Glutamatergic neuron (in vitro differentiated cells): ENCODE measurements at regions not wholly inside any gene's neighbourhood (a gene's known extent, or its start where the extent isn't known, plus 50 kb on each side); places are given as distances from the start of the nearest gene placed in this dataset.

Source experiments
- DNase-seq: peaks from one replicate; pipeline ENCODE4 v3.0.0; 2022
- H3K27ac Mint-ChIP-seq: one replicate; pipeline ENCODE4 v1.8.0; 2020; ENCODE audit warnings: mild to moderate bottlenecking, mixed read lengths, inconsistent platforms; ENCODE audit not compliant: unreplicated experiment
- H3K27me3 Mint-ChIP-seq: one replicate; pipeline ENCODE4 v1.8.0; 2020; ENCODE audit warnings: mild to moderate bottlenecking, moderate library complexity, mixed read lengths, inconsistent platforms; ENCODE audit not compliant: unreplicated experiment
- H3K36me3 Mint-ChIP-seq: one replicate; pipeline ENCODE4 v1.8.0; 2020; ENCODE audit warnings: mild to moderate bottlenecking, mixed read lengths, inconsistent platforms; ENCODE audit not compliant: unreplicated experiment
- H3K4me1 Mint-ChIP-seq: one replicate; pipeline ENCODE4 v1.8.0; 2020; ENCODE audit warnings: mild to moderate bottlenecking, low read depth, mixed read lengths, inconsistent platforms; ENCODE audit not compliant: unreplicated experiment
- H3K4me3 Mint-ChIP-seq: one replicate; pipeline ENCODE4 v1.8.0; 2020; ENCODE audit warnings: mild to moderate bottlenecking, mixed read lengths, inconsistent platforms; ENCODE audit not compliant: unreplicated experiment
- H3K9me3 Mint-ChIP-seq: one replicate; pipeline ENCODE4 v1.8.0; 2020; ENCODE audit warnings: mild to moderate bottlenecking, moderate library complexity, mixed read lengths, inconsistent platforms; ENCODE audit not compliant: unreplicated experiment
- TF ChIP-seq, protein P1 (sequence below): fragments of 200-600 bp; sonication (generic); IDR thresholded peaks from one replicate; pipeline ENCODE4 v1.5.0; 2021; ENCODE audit not compliant: partially characterized antibody, unreplicated experiment

DNA sequence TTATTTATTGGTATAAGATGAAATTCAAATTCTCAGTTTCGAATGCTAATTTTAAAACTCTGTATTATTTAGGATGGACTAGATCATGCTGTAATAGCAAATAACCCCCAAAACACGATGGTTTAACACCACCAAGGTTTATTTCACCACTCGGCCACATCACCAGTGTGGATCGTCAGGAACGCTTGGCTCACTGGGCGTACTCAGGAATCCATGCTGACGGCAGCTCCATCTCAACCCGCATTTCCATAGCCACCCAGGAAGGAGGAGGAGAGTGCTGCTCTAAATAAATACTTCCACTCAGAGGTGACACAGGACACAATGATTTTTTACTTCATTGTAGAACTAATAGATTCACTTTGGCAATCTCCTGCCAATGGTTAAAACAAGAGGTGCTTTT, 347.4 kb downstream of the SH3GL2 start:
- Mint-ChIP-seq H3K4me1 (no peaks in the 10 kb centered on the region), H3K4me3 (no peak overlapping the region), H3K36me3 (no peaks in the 10 kb centered on the region), H3K9me3 (no peaks in the 10 kb centered on the region), H3K27ac (no peak overlapping the region), H3K27me3 (no peaks in the 10 kb centered on the region)
- TF ChIP-seq, protein P1, sequence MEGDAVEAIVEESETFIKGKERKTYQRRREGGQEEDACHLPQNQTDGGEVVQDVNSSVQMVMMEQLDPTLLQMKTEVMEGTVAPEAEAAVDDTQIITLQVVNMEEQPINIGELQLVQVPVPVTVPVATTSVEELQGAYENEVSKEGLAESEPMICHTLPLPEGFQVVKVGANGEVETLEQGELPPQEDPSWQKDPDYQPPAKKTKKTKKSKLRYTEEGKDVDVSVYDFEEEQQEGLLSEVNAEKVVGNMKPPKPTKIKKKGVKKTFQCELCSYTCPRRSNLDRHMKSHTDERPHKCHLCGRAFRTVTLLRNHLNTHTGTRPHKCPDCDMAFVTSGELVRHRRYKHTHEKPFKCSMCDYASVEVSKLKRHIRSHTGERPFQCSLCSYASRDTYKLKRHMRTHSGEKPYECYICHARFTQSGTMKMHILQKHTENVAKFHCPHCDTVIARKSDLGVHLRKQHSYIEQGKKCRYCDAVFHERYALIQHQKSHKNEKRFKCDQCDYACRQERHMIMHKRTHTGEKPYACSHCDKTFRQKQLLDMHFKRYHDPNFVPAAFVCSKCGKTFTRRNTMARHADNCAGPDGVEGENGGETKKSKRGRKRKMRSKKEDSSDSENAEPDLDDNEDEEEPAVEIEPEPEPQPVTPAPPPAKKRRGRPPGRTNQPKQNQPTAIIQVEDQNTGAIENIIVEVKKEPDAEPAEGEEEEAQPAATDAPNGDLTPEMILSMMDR: no peak
- no peak for DNase-seq

DNA sequence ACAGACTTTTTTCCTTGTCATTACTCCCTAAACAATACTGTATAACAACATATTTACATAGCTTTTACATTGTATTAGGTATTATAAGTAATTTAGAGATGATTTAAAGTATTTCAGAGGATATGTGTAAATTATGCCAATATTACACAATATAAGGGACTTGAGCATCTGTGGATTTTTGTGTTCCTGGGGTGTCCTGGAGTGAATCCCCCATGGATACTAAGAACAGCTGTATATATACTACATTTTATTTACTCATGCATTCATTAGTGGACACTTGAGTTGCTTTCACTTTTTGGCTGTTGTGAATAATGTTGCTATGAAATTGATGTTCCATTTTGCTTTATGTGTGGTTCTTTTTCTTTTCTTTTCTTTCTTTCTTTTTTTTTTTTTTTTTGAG, 348.8 kb downstream of the SH3GL2 start:
- no peak for DNase-seq
- no peaks in the 10 kb centered on the region for H3K36me3 Mint-ChIP-seq
- H3K27me3 Mint-ChIP-seq: no peaks in the 10 kb centered on the region
- H3K27ac Mint-ChIP-seq: no peak overlapping the region
- TF ChIP-seq, protein P1: no peak
- no peak overlapping the region for H3K4me3 Mint-ChIP-seq
- H3K9me3 Mint-ChIP-seq: no peaks in the 10 kb centered on the region
- H3K4me1 Mint-ChIP-seq: no peaks in the 10 kb centered on the region

DNA sequence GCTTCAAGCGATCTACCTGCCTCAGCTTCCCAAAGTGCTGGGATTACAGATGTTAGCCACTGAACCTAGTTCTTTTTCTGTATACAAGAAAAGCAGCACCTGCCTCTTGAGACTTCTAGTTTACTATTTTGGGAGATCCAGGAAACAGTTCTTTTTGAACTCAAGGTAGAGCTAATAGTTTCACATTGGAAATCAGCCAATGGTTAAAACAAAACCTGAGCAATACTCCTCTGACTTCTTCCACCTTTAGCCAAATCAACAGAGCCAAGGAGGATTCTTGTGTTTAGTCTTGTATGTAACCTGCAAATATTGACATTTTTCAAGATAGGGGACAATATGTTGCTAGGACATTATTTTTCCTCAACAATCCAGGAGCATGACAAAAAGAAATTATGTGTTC, 349.4 kb downstream of the SH3GL2 start:
- Mint-ChIP-seq H3K4me3 (no peak overlapping the region), H3K4me1 (no peaks in the 10 kb centered on the region), H3K27ac (no peak overlapping the region), H3K9me3 (no peaks in the 10 kb centered on the region), H3K27me3 (no peaks in the 10 kb centered on the region), H3K36me3 (no peaks in the 10 kb centered on the region)
- no peak for DNase-seq
- TF ChIP-seq, protein P1: no peak

DNA sequence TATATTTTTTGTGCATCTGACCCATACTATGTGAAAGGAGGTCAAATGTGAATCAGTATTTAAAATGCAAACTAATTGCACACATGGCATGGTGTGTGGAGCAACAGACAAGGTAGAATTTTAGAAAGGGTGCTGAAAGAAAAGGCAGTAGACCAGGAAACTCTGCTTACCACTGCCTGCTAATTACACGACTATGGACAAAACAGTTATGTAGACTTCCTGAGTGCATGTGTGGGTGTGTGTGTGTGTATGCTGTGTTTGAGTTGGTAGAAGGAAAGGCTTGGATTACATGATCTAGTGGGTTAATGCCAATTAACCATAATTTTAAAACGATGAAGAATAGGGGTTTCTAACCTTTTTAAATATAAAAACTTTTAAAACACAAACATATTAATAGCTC, 349.9 kb downstream of the SH3GL2 start:
- H3K36me3 Mint-ChIP-seq: no peaks in the 10 kb centered on the region
- no peak overlapping the region for H3K27ac Mint-ChIP-seq
- no peak overlapping the region for H3K4me3 Mint-ChIP-seq
- DNase-seq: no peak
- H3K4me1 Mint-ChIP-seq: no peaks in the 10 kb centered on the region
- H3K27me3 Mint-ChIP-seq: no peaks in the 10 kb centered on the region
- TF ChIP-seq, protein P1: no peak
- no peaks in the 10 kb centered on the region for H3K9me3 Mint-ChIP-seq

DNA sequence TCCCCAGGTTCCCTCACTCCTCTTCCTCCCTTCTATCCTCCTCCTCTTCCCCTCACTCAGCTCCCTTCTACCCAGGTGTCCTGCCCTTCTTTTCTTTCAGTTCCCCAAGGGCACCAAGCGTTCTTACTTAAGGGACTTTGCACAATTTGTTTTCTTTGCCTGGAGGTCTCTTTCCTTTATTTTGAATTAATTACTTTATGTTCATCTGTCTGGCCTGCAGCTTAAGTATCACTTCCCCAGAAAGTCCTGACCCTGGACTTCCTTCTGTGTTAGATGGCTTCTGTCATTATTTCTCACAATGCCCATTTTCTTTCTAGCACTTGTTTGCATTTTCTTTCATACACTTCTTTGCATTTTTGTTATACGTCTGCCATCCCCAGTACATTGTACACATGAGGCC, 350.6 kb downstream of the SH3GL2 start:
- Mint-ChIP-seq H3K4me1 (no peaks in the 10 kb centered on the region), H3K27ac (no peak overlapping the region), H3K27me3 (no peaks in the 10 kb centered on the region), H3K36me3 (no peaks in the 10 kb centered on the region), H3K4me3 (no peak overlapping the region), H3K9me3 (no peaks in the 10 kb centered on the region)
- TF ChIP-seq, protein P1: no peak
- DNase-seq: no peak
